Neural cell (in vitro differentiated cells): ENCODE measurements at regions not wholly inside any gene's neighbourhood (a gene's known extent, or its start where the extent isn't known, plus 50 kb on each side); places are given as distances from the start of the nearest gene placed in this dataset.

Source experiments
- H2AFZ ChIP-seq: fragments of 200-600, 300-800 bp; sonication (generic), shearing (Covaris generic); 2 replicates; pipeline ENCODE4 v1.6.0; 2014; ENCODE audit warnings: low read depth, mild to moderate bottlenecking, antibody characterized with exemption, low read length, moderate library complexity
- H3F3A ChIP-seq: fragments of 200-600 bp; shearing (Covaris generic); 2 replicates; pipeline ENCODE4 v1.6.1; 2016; ENCODE audit warnings: mild to moderate bottlenecking, moderate library complexity, mixed read lengths, antibody characterized with exemption, low read length; ENCODE audit not compliant: insufficient read depth, poor library complexity, severe bottlenecking
- H3K27ac ChIP-seq: fragments of 200-600, 300-800 bp; sonication (generic), shearing (Covaris generic); 2 replicates; pipeline ENCODE4 v1.5.1; 2014; ENCODE audit warnings: mild to moderate bottlenecking, low read length, moderate library complexity
- H3K27me3 ChIP-seq: fragments of 300-800, 200-600 bp; sonication (generic), shearing (Covaris generic); 2 replicates; pipeline ENCODE4 v1.6.0; 2014; ENCODE audit warnings: mild to moderate bottlenecking, low read depth, low read length, moderate library complexity; ENCODE audit not compliant: insufficient read depth
- H3K36me3 ChIP-seq: fragments of 300-800, 200-600 bp; sonication (generic), shearing (Covaris generic); 2 replicates; pipeline ENCODE4 v1.5.1; 2014; ENCODE audit warnings: mild to moderate bottlenecking, antibody characterized with exemption, low read length, moderate library complexity; ENCODE audit not compliant: insufficient read depth
- H3K4me2 ChIP-seq: fragments of 300-800, 200-600 bp; sonication (generic), shearing (Covaris generic); 2 replicates; pipeline ENCODE4 v1.6.0; 2014; ENCODE audit warnings: mild to moderate bottlenecking, low read length
- H3K4me3 ChIP-seq: fragments of 300-800, 200-600 bp; sonication (generic), shearing (Covaris generic); 2 replicates; pipeline ENCODE4 v1.5.1; 2014; ENCODE audit warnings: mild to moderate bottlenecking, low read length, moderate library complexity
- H3K79me2 ChIP-seq: fragments of 200-600 bp; shearing (Covaris generic); replicated peaks from 2 replicates; pipeline ENCODE4 v1.6.0; 2014; ENCODE audit warnings: mild to moderate bottlenecking, low read length, moderate library complexity; ENCODE audit not compliant: insufficient read depth
- H3K9ac ChIP-seq: fragments of 300-800, 200-600 bp; sonication (generic), shearing (Covaris generic); 2 replicates; pipeline ENCODE4 v1.6.1; 2016; ENCODE audit warnings: mild to moderate bottlenecking, low read length, mixed read lengths
- H3K9me2 ChIP-seq: fragments of 200-600 bp; shearing (Covaris generic); 2 replicates; pipeline ENCODE4 v1.6.1; 2016; ENCODE audit warnings: mild to moderate bottlenecking, low read length, mixed read lengths; ENCODE audit not compliant: insufficient read depth
- H3K9me3 ChIP-seq: fragments of 200-600, 300-800 bp; sonication (generic), shearing (Covaris generic); 2 replicates; pipeline ENCODE4 v1.6.1; 2016; ENCODE audit warnings: mild to moderate bottlenecking, mixed run types, low read length, moderate library complexity, mixed read lengths
- H4K20me1 ChIP-seq: fragments of 200-600 bp; shearing (Covaris generic); 2 replicates; pipeline ENCODE4 v1.6.1; 2016; ENCODE audit warnings: mild to moderate bottlenecking, mixed run types; ENCODE audit not compliant: insufficient read depth
- EP300 ChIP-seq: fragments of 450-650 bp; conservative IDR thresholded peaks from 2 replicates; pipeline ENCODE4 v1.6.1; 2014; ENCODE audit warnings: antibody characterized with exemption, mild to moderate bottlenecking, moderate library complexity; ENCODE audit not compliant: poor library complexity, severe bottlenecking
- EZH2 ChIP-seq: fragments of 200-600, 300-800 bp; shearing (Covaris generic), sonication (generic); IDR thresholded peaks from 2 replicates; pipeline ENCODE4 v1.6.1; 2014; ENCODE audit warnings: antibody characterized with exemption, low read length, borderline replicate concordance, mild to moderate bottlenecking; ENCODE audit not compliant: insufficient read depth, poor library complexity, severe bottlenecking
- MXI1 ChIP-seq: fragments of 450-650 bp; conservative IDR thresholded peaks from 2 replicates; pipeline ENCODE4 v1.6.1; 2014; ENCODE audit warnings: antibody characterized with exemption, mild to moderate bottlenecking; ENCODE audit not compliant: poor library complexity, severe bottlenecking
- POLR2AphosphoS5 ChIP-seq: IDR thresholded peaks from 2 replicates; pipeline ENCODE4 v1.6.1; 2012
- RAD21 ChIP-seq: fragments of 450-650 bp; conservative IDR thresholded peaks from 2 replicates; pipeline ENCODE4 v1.6.1; 2014; ENCODE audit warnings: antibody characterized with exemption, mild to moderate bottlenecking, moderate library complexity
- SMC3 ChIP-seq: fragments of 450-650 bp; conservative IDR thresholded peaks from 2 replicates; pipeline ENCODE4 v1.6.1; 2014; ENCODE audit warnings: antibody characterized with exemption, mild to moderate bottlenecking, moderate library complexity; ENCODE audit not compliant: poor library complexity
- TAF1 ChIP-seq: IDR thresholded peaks from 2 replicates; pipeline ENCODE4 v1.6.1; 2012; ENCODE audit warnings: low read depth
- TF ChIP-seq, protein P1 (sequence below): fragments of 450-650 bp; IDR thresholded peaks from 2 replicates; pipeline ENCODE4 v1.5.1; 2014; ENCODE audit warnings: antibody characterized with exemption, mild to moderate bottlenecking, moderate library complexity; ENCODE audit not compliant: poor library complexity, severe bottlenecking
- TF ChIP-seq, protein P2 (sequence below): IDR thresholded peaks from 2 replicates; pipeline ENCODE4 v1.6.1; 2012; ENCODE audit warnings: borderline replicate concordance

DNA sequence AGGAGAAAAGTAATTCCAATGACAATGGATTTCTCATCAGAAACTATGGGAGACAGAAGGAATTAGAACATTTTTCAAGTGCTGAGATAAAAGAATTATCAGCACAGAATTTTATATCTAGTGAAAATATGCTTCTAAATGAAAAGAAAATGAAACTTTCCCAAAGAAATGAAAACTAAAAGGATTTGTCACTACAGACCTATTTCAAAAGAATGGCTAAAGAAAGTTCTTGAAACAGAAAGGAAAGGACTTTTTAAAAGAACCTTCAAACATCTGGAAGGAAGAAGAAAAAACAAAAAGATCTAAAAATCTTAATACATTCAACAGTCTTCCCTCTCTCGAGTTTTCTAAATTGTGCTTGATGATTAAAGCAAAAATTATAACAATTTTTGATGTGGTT is 255.4 kb downstream of the FAM76B start:
- TF ChIP-seq POLR2AphosphoS5: no peak
- TF ChIP-seq, protein P1, sequence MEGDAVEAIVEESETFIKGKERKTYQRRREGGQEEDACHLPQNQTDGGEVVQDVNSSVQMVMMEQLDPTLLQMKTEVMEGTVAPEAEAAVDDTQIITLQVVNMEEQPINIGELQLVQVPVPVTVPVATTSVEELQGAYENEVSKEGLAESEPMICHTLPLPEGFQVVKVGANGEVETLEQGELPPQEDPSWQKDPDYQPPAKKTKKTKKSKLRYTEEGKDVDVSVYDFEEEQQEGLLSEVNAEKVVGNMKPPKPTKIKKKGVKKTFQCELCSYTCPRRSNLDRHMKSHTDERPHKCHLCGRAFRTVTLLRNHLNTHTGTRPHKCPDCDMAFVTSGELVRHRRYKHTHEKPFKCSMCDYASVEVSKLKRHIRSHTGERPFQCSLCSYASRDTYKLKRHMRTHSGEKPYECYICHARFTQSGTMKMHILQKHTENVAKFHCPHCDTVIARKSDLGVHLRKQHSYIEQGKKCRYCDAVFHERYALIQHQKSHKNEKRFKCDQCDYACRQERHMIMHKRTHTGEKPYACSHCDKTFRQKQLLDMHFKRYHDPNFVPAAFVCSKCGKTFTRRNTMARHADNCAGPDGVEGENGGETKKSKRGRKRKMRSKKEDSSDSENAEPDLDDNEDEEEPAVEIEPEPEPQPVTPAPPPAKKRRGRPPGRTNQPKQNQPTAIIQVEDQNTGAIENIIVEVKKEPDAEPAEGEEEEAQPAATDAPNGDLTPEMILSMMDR: no peak
- no peak for TF ChIP-seq RAD21
- TF ChIP-seq TAF1: no peak
- no peak for TF ChIP-seq MXI1
- no peak for TF ChIP-seq EP300
- TF ChIP-seq EZH2: no peak
- TF ChIP-seq, protein P2, sequence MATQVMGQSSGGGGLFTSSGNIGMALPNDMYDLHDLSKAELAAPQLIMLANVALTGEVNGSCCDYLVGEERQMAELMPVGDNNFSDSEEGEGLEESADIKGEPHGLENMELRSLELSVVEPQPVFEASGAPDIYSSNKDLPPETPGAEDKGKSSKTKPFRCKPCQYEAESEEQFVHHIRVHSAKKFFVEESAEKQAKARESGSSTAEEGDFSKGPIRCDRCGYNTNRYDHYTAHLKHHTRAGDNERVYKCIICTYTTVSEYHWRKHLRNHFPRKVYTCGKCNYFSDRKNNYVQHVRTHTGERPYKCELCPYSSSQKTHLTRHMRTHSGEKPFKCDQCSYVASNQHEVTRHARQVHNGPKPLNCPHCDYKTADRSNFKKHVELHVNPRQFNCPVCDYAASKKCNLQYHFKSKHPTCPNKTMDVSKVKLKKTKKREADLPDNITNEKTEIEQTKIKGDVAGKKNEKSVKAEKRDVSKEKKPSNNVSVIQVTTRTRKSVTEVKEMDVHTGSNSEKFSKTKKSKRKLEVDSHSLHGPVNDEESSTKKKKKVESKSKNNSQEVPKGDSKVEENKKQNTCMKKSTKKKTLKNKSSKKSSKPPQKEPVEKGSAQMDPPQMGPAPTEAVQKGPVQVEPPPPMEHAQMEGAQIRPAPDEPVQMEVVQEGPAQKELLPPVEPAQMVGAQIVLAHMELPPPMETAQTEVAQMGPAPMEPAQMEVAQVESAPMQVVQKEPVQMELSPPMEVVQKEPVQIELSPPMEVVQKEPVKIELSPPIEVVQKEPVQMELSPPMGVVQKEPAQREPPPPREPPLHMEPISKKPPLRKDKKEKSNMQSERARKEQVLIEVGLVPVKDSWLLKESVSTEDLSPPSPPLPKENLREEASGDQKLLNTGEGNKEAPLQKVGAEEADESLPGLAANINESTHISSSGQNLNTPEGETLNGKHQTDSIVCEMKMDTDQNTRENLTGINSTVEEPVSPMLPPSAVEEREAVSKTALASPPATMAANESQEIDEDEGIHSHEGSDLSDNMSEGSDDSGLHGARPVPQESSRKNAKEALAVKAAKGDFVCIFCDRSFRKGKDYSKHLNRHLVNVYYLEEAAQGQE: no peak
- TF ChIP-seq SMC3: no peak
- no peaks in the 10 kb centered on the region for H3F3A ChIP-seq
- H3K27ac ChIP-seq: no peak overlapping the region
- no peak overlapping the region for H3K4me2 ChIP-seq
- H3K27me3 ChIP-seq: no peaks in the 10 kb centered on the region
- H3K9ac ChIP-seq: no peak overlapping the region
- no peak overlapping the region for H3K4me3 ChIP-seq
- H3K79me2 ChIP-seq: no peaks in the 10 kb centered on the region
- H4K20me1 ChIP-seq: no peaks in the 10 kb centered on the region
- H3K9me3 ChIP-seq: no peaks in the 10 kb centered on the region
- H3K9me2 ChIP-seq: no peaks in the 10 kb centered on the region
- H2AFZ ChIP-seq: no peak overlapping the region
- H3K36me3 ChIP-seq: no peaks in the 10 kb centered on the region

- Histone ChIP-seq H3F3A (no peaks in the 10 kb centered on the region), H3K9me3 (no peaks in the 10 kb centered on the region), H3K4me2 (no peak overlapping the region), H3K79me2 (no peaks in the 10 kb centered on the region), H3K36me3 (no peaks in the 10 kb centered on the region), H4K20me1 (no peaks in the 10 kb centered on the region), H3K9me2 (no peaks in the 10 kb centered on the region), H2AFZ (no peak overlapping the region), H3K27ac (no peak overlapping the region), H3K4me3 (no peak overlapping the region), H3K27me3 (no peaks in the 10 kb centered on the region), H3K9ac (no peak overlapping the region)
- TF ChIP-seq, protein P2: no peak
- TF ChIP-seq, protein P1: no peak
- TF ChIP-seq TAF1 (no peak), MXI1 (no peak)
Measured at GRCh38 chr11:95531116-95531515, 258.5 kb downstream of the FAM76B start.
